DMS114 treated with DMSO at 0.1 percent for 48 hours (cell line): ENCODE measurements at regions not wholly inside any gene's neighbourhood (a gene's known extent, or its start where the extent isn't known, plus 50 kb on each side); places are given as distances from the start of the nearest gene placed in this dataset.
"Not testable (repeated sequence)": the region's sequence is repeated elsewhere in the genome, so short reads cannot be mapped to it uniquely, and the experiment has no call there.

Experiments used
- DNase-seq: peaks from one replicate; lab custom pipeline; 2025; ENCODE audit not compliant: unreplicated experiment; lab: John Stamatoyannopoulos, UW

GRCh38 chr5:25764733-25765132 lies 1120.0 kb upstream of the CDH10 start:
- no peak for DNase-seq

- no peak for DNase-seq
Measured at GRCh38 chr5:25763781-25764180, 1119.0 kb upstream of the CDH10 start.

GRCh38 chr5:25754895-25755294 lies 1110.1 kb upstream of the CDH10 start:
- DNase-seq, result no peak

GRCh38 chr5:25744908-25745307 lies 1100.1 kb upstream of the CDH10 start:
- DNase-seq, result no peak

GRCh38 chr5:25716680-25717079 lies 1071.9 kb upstream of the CDH10 start:
- DNase-seq, result no peak

- DNase-seq, result no peak
Measured at GRCh38 chr5:25713259-25713658, 1068.5 kb upstream of the CDH10 start.

GRCh38 chr5:25707093-25707492 lies 1062.3 kb upstream of the CDH10 start:
- DNase-seq, result no peak

- no peak for DNase-seq
Measured at GRCh38 chr5:25701936-25702335, 1057.2 kb upstream of the CDH10 start.

- DNase-seq, result no peak
Measured at GRCh38 chr5:25694801-25695200, 1050.0 kb upstream of the CDH10 start.

GRCh38 chr5:25688156-25688555 lies 1043.4 kb upstream of the CDH10 start:
- DNase-seq, result no peak

GRCh38 chr5:25669645-25670401 lies 1025.0 kb upstream of the CDH10 start:
- no peak for DNase-seq

- no peak for DNase-seq
Measured at GRCh38 chr5:25662610-25663009, 1017.8 kb upstream of the CDH10 start.

GRCh38 chr5:25650316-25650715 lies 1005.5 kb upstream of the CDH10 start:
- not testable (repeated sequence) for DNase-seq

- DNase-seq, result no peak
Measured at GRCh38 chr5:25649628-25650265, 1005.0 kb upstream of the CDH10 start.

- no peak for DNase-seq
Measured at GRCh38 chr5:25646421-25647341, 1001.9 kb upstream of the CDH10 start.

GRCh38 chr5:25641124-25641523 lies 996.3 kb upstream of the CDH10 start:
- no peak for DNase-seq

GRCh38 chr5:25619273-25619672 lies 974.5 kb upstream of the CDH10 start:
- DNase-seq, result no peak

GRCh38 chr5:25618821-25619220 lies 974.0 kb upstream of the CDH10 start:
- no peak for DNase-seq

- no peak for DNase-seq
Measured at GRCh38 chr5:25614466-25614865, 969.7 kb upstream of the CDH10 start.

- DNase-seq, result no peak
Measured at GRCh38 chr5:25604681-25605080, 959.9 kb upstream of the CDH10 start.

- no peak for DNase-seq
Measured at GRCh38 chr5:25579111-25579510, 934.3 kb upstream of the CDH10 start.

- no peak for DNase-seq
Measured at GRCh38 chr5:25573691-25574090, 928.9 kb upstream of the CDH10 start.
